Testis (tissue), 2 donors: ENCODE measurements at regions not wholly inside any gene's neighbourhood (a gene's known extent, or its start where the extent isn't known, plus 50 kb on each side); places are given as distances from the start of the nearest gene placed in this dataset.
"Not testable (repeated sequence)": the region's sequence is repeated elsewhere in the genome, so short reads cannot be mapped to it uniquely, and the experiment has no call there.

Experiments
- DNase-seq: peaks from one replicate; pipeline ENCODE4 v3.0.0-alpha.2; 2019
- H3K27ac ChIP-seq, 2 donors: fragments of 200-600 bp; sonication (generic); one replicate each; pipeline ENCODE4 v1.5.1; 2019
- H3K27me3 ChIP-seq: fragments of 200-600 bp; sonication (generic); one replicate; pipeline ENCODE4 v1.5.1; 2019
- H3K36me3 ChIP-seq: fragments of 200-600 bp; sonication (generic); one replicate; pipeline ENCODE4 v1.5.1; 2017; ENCODE audit warnings: low read depth; ENCODE audit errors: missing control alignments
- H3K4me1 ChIP-seq: fragments of 200-600 bp; sonication (generic); one replicate; pipeline ENCODE4 v1.5.1; 2019
- H3K4me3 ChIP-seq, 2 donors: fragments of 200-600 bp; sonication (generic); one replicate each; pipeline ENCODE4 v1.5.1; 2017 to 2019
- H3K9me3 ChIP-seq: fragments of 200-600 bp; sonication (generic); one replicate; pipeline ENCODE4 v1.5.1; 2017
- CTCF ChIP-seq, 3 experiments: fragments of 450-650 bp in 2 of 3; fragments of 200-600 bp in 1 of 3; sonication (generic) in 1 of 3; IDR thresholded peaks; one replicate each; pipeline ENCODE4 v1.5.1; 2016 to 2019; ENCODE audit warnings: antibody characterized with exemption in 3 of 3, mild to moderate bottlenecking in 2 of 3, moderate library complexity in 1 of 3
- POLR2A ChIP-seq: fragments of 450-650 bp; IDR thresholded peaks from one replicate; pipeline ENCODE4 v1.6.1; 2017; ENCODE audit warnings: antibody characterized with exemption, mild to moderate bottlenecking, moderate library complexity
- WGBS, 2 donors: methylation state at CpG; one replicate each; pipeline ENCODE4 v1.1.5; 2018; 5-methylcytosine and 5-hydroxymethylcytosine counted together
- intact Hi-C: fragments of 100-400 bp; cut with DNase I; formaldehyde crosslinking; loops from one replicate; pipeline ENCODE4 v1.15.1; 2023; ENCODE audit warnings: low total_unique reads

GRCh38 chrX:39690541-39691415 lies 407.0 kb downstream of the BCOR start:
- Histone ChIP-seq H3K4me3 (no peak overlapping the region), H3K27ac (no peak overlapping the region), H3K36me3 (no peaks in the 10 kb centered on the region), H3K27me3 (no peaks in the 10 kb centered on the region), H3K4me1 (no peaks in the 10 kb centered on the region), H3K9me3 (no peaks in the 10 kb centered on the region)
- intact Hi-C loops: no loop called here
- DNase-seq: no peak
- TF ChIP-seq CTCF (IDR thresholded peaks at IDR 0.05) (no peak), POLR2A (no peak)
- 66 to 80% methylated on average over 12 to 13 of the region's 13 CpGs for WGBS, 2 donors

- Histone ChIP-seq H3K4me1 (no peaks in the 10 kb centered on the region), H3K27ac (no peak overlapping the region), H3K27me3 (no peaks in the 10 kb centered on the region), H3K9me3 (no peaks in the 10 kb centered on the region), H3K36me3 (no peaks in the 10 kb centered on the region), H3K4me3 (no peak overlapping the region)
- TF ChIP-seq CTCF (IDR thresholded peaks at IDR 0.05): no peak
- no peak for TF ChIP-seq POLR2A
- DNase-seq: no peak
- intact Hi-C loops: no loop called here
- 93 to 97% methylated on average over 3 of the region's 3 CpGs for WGBS, 2 donors
These were observed 406.0 kb downstream of the BCOR start for GRCh38 chrX:39691724-39692123.

- DNase-seq: no peak
- H3K9me3 ChIP-seq: no peaks in the 10 kb centered on the region
- no peak overlapping the region for H3K4me3 ChIP-seq
- no peak overlapping the region for H3K27ac ChIP-seq
- H3K4me1 ChIP-seq: no peaks in the 10 kb centered on the region
- TF ChIP-seq POLR2A (no peak), CTCF (IDR thresholded peaks at IDR 0.05) (no peak)
- 72 to 84% methylated on average over 4 of the region's 4 CpGs for WGBS, 2 donors
- no peaks in the 10 kb centered on the region for H3K27me3 ChIP-seq
- intact Hi-C loops: no loop called here
- H3K36me3 ChIP-seq: no peaks in the 10 kb centered on the region
These were observed 405.0 kb downstream of the BCOR start for GRCh38 chrX:39692796-39693195.

- intact Hi-C loops: no loop called here
- 61 to 86% methylated on average over 5 to 7 of the region's 7 CpGs for WGBS, 2 donors
- DNase-seq: no peak
- no peaks in the 10 kb centered on the region for H3K27me3 ChIP-seq
- no peaks in the 10 kb centered on the region for H3K36me3 ChIP-seq
- no peaks in the 10 kb centered on the region for H3K9me3 ChIP-seq
- no peak overlapping the region for H3K4me3 ChIP-seq
- no peak overlapping the region for H3K27ac ChIP-seq
- TF ChIP-seq POLR2A: no peak
- TF ChIP-seq CTCF (IDR thresholded peaks at IDR 0.05): no peak
- no peaks in the 10 kb centered on the region for H3K4me1 ChIP-seq
These were observed 404.5 kb downstream of the BCOR start for GRCh38 chrX:39693298-39693697.

GRCh38 chrX:39702636-39703035 lies 395.1 kb downstream of the BCOR start:
- H3K9me3 ChIP-seq, H3K27ac ChIP-seq, intact Hi-C loops, DNase-seq, H3K27me3 ChIP-seq, H3K4me1 ChIP-seq, H3K4me3 ChIP-seq, H3K36me3 ChIP-seq: not testable (repeated sequence)
- WGBS, 2 donors: 80 to 94% methylated on average over 1 to 5 of the region's 5 CpGs
